ENCODE measurements at regions not wholly inside any gene's neighbourhood (a gene's known extent, or its start where the extent isn't known, plus 50 kb on each side); places are given as distances from the start of the nearest gene placed in this dataset.

DNA sequence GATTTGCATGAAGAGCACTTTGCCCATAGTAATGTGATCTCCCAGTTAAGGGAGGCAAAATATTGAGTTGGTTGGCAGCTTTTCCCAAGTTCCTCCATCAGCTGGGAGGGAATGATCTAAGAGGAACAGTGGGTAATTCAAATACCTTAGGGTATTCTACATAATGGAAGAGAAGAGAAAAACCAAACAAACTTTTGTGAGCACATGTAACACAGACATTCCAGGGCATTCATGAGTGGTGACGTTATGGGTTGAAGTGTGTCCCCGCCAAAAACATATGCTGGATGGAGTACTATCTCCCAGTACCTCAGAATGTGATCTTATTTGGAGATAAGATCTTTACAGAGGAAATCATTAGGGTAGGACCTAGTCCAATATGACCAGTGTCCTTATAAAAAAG is 220.1 kb downstream of the FOXO1 start:
- TF ChIP-seq, protein P1, sequence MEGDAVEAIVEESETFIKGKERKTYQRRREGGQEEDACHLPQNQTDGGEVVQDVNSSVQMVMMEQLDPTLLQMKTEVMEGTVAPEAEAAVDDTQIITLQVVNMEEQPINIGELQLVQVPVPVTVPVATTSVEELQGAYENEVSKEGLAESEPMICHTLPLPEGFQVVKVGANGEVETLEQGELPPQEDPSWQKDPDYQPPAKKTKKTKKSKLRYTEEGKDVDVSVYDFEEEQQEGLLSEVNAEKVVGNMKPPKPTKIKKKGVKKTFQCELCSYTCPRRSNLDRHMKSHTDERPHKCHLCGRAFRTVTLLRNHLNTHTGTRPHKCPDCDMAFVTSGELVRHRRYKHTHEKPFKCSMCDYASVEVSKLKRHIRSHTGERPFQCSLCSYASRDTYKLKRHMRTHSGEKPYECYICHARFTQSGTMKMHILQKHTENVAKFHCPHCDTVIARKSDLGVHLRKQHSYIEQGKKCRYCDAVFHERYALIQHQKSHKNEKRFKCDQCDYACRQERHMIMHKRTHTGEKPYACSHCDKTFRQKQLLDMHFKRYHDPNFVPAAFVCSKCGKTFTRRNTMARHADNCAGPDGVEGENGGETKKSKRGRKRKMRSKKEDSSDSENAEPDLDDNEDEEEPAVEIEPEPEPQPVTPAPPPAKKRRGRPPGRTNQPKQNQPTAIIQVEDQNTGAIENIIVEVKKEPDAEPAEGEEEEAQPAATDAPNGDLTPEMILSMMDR (IDR thresholded peaks at IDR 0.05) = no peak
- intact Hi-C loops (cut with DNase I) = no loop called here
- WGBS, 2 donors = 74 to 98% methylated on average over 2 of the region's 2 CpGs
- Histone ChIP-seq H3K36me3 (no peaks in the 10 kb centered on the region), H3K27ac (no peak overlapping the region), H3K4me1 (peaks cover 7 to 28% (median 22%) of the 10 kb centered on the region in 3 donors), H3K9me3 (no peaks in the 10 kb centered on the region), H3K27me3 (no peaks in the 10 kb centered on the region), H3K4me3 (no peak overlapping the region)
- DNase-seq (no peak), ATAC-seq (no peak), FAIRE-seq (no peak)

DNA sequence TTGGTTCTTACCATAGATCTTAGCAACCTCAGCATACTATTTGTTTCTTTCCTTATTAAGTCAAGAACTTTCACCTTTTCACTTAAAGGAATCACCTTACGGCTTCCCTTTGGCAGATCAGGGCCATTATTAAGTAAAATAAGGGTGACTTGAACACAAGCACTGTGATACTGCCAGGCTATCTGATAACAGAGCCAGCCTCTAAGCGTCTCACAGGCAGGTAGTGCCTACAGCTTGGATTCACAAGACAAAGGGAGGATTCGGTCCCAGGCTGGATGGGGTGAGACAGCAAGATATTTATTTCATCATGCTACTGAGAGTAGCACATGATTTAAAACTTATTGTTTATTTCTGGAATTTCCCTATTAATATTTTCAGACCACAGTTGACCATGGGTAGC is 218.6 kb downstream of the FOXO1 start:
- H3K9me3 ChIP-seq = no peaks in the 10 kb centered on the region
- no peaks in the 10 kb centered on the region for H3K36me3 ChIP-seq
- TF ChIP-seq, protein P1 (IDR thresholded peaks at IDR 0.05) = no peak
- H3K27me3 ChIP-seq = no peaks in the 10 kb centered on the region
- H3K4me3 ChIP-seq = no peak overlapping the region
- no peak overlapping the region for H3K27ac ChIP-seq
- FAIRE-seq (no peak), DNase-seq (no peak), ATAC-seq (no peak)
- intact Hi-C loops (cut with DNase I) = no loop called here
- H3K4me1 ChIP-seq = peaks cover 7 to 21% (median 15%) of the 10 kb centered on the region in 3 donors
- WGBS, 2 donors = 47 to 58% methylated on average over 3 of the region's 3 CpGs

DNA sequence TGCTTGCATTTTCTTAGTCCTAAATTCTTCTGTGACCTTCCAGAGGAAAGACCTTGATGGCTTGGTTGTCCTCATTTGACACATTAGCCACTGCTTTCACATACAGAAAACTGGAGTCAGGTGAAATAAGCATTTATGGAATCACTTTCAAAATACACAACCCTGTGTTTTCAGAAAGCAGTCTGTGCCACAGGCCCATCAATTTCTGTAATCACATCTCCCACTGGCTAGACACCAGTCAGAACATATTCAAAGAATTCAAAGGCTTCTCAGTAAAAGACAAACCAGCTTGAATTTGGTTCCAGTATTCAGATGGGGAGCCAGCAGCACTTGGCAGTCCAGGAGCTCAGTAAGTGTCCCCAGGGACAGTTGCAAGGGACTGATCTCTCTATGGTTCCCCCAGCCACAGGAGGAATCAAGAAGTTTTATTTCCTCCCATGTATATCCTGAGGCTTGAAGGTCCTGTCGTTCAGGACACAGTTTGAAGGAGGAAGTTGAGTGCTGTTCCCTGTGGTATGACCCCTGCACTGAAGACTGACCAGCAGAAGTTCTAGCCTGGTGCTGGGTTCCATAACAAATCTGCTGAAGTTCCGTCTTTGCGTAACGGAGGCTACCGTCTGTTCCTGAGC is 214.3 kb downstream of the FOXO1 start:
- DNase-seq = no peak
- intact Hi-C loops (cut with DNase I) = no loop called here
- 87 to 90% methylated on average over 5 of the region's 5 CpGs for WGBS, 2 donors
- Histone ChIP-seq H3K36me3 (no peaks in the 10 kb centered on the region), H3K4me3 (no peak overlapping the region), H3K4me1 (peaks cover 0 to 7% (median 5%) of the 10 kb centered on the region in 3 donors), H3K27me3 (no peaks in the 10 kb centered on the region), H3K9me3 (no peaks in the 10 kb centered on the region), H3K27ac (peak overlapping the region in 1 of 4 donors; percentile 3)
- no peak for FAIRE-seq
- peak in 3 of 4 donors; percentile 20 to 59 (median 37) for ATAC-seq
- TF ChIP-seq, protein P1 (IDR thresholded peaks at IDR 0.05) = no peak

DNA sequence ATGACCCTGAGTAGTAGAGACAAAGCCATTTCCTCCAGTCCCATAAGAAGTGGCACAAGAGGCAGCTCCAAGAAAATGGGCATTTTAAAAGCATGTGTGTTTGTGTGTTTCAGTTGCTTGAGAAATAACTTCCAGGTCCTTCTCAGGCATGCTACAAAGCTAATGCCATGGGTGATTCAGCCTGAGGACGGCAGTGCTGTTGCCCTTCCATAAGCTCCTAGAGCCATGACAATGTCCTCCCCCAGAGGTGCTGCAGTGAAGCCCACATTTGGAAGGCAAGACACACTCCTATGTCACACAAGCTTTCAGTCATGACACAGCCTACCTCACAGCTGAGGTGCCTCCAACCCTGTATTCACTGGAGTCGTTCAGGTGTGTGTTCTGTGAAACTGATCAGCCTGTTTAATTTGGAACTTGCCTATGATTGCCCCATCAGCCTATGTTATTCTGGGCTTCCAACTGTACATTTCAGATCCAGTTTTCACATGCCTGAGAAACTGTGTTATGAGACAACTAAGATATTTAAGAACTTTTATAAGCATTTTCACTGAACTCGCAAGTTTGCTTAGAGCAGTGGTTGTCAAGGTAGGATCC is 213.6 kb downstream of the FOXO1 start:
- FAIRE-seq = no peak
- intact Hi-C loops (cut with DNase I) = no loop called here
- DNase-seq = no peak
- Histone ChIP-seq H3K36me3 (no peaks in the 10 kb centered on the region), H3K4me1 (peaks cover 0 to 7% (median 5%) of the 10 kb centered on the region in 3 donors), H3K27me3 (no peaks in the 10 kb centered on the region), H3K27ac (peak overlapping the region in 3 of 4 donors; percentile 3 to 66 (median 27)), H3K4me3 (no peak overlapping the region), H3K9me3 (no peaks in the 10 kb centered on the region)
- TF ChIP-seq, protein P1 (IDR thresholded peaks at IDR 0.05) = no peak
- ATAC-seq = peak; percentile 53 to 77 (median 62)
- WGBS, 2 donors = 55 to 64% methylated on average over 3 of the region's 3 CpGs

Measured in pancreas (tissue), 10 donors.